GM10266 (cell line): ENCODE measurements at regions not wholly inside any gene's neighbourhood (a gene's known extent, or its start where the extent isn't known, plus 50 kb on each side); places are given as distances from the start of the nearest gene placed in this dataset.
"Not testable (repeated sequence)": the region's sequence is repeated elsewhere in the genome, so short reads cannot be mapped to it uniquely, and the experiment has no call there.

Experiments used
- DNase-seq: peaks from one replicate; pipeline ENCODE4 v3.0.0; 2012; ENCODE audit errors: extremely low spot score
- TF ChIP-seq, protein P1 (sequence below): IDR thresholded peaks from 2 replicates; pipeline ENCODE4 v1.5.1; 2012; ENCODE audit warnings: mild to moderate bottlenecking, low read depth; ENCODE audit not compliant: control insufficient read depth, insufficient read depth; ENCODE audit errors: missing control alignments

DNA sequence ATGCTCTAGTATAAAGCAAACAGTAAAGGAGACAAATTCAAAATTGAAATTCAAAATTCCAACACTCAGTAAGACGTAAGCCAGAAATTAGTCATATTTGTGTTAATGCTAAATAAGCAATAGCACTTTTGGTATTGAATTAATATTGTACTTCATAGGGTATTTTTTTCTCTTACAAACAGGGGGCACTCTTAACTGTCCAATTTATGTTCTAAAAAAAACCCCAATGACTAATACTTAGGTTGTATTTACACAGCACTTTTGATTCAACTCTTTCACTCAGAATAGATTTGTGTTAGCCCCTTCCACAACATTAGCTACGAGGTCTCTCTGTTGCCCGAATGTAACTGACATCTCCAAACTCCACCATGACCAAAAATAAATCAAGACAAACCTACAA is 284.9 kb upstream of the COBL start:
- no peak for DNase-seq

DNA sequence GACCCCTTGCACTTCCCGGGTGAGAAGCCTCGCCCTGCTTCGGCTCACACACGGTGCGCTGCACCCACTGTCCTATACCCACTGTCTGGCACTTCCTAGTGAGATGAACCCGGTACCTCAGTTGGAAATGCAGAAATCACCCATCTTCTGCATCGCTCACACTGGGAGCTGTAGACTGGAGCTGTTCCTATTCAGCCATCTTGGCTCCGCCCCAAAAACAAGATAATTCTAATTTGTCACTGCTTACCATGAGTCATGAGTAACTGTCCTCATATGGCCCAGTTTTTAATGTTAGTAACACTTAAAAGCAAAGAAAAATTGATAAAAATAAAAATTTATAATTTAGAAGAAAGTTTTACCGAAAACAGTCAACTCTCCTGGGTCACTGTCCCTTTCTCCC is 283.3 kb upstream of the COBL start:
- not testable (repeated sequence) for DNase-seq

More for the DNA sequence above, 284.9 kb upstream of the COBL start:
- TF ChIP-seq, protein P1, sequence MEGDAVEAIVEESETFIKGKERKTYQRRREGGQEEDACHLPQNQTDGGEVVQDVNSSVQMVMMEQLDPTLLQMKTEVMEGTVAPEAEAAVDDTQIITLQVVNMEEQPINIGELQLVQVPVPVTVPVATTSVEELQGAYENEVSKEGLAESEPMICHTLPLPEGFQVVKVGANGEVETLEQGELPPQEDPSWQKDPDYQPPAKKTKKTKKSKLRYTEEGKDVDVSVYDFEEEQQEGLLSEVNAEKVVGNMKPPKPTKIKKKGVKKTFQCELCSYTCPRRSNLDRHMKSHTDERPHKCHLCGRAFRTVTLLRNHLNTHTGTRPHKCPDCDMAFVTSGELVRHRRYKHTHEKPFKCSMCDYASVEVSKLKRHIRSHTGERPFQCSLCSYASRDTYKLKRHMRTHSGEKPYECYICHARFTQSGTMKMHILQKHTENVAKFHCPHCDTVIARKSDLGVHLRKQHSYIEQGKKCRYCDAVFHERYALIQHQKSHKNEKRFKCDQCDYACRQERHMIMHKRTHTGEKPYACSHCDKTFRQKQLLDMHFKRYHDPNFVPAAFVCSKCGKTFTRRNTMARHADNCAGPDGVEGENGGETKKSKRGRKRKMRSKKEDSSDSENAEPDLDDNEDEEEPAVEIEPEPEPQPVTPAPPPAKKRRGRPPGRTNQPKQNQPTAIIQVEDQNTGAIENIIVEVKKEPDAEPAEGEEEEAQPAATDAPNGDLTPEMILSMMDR, result no peak

DNA sequence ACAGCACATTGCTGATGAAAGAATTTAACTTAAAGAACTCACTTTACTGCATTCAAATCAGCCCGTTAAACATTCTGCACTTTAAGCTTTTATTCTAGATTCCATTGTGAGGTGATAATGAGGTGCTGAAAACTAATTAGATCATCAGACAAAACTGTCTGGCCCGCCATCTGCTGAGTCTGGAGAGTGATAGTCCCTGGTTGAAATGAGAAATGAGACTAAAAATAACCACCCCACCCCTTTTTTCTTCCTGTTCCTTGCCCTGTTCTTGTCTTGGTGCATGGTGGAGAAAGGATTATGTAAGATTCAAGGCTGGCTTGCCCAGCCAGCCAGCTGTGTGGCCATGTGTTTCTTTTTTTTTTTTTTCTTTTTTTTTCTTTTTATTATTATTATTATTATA is 277.0 kb upstream of the COBL start:
- TF ChIP-seq, protein P1, result no peak
- no peak for DNase-seq

DNA sequence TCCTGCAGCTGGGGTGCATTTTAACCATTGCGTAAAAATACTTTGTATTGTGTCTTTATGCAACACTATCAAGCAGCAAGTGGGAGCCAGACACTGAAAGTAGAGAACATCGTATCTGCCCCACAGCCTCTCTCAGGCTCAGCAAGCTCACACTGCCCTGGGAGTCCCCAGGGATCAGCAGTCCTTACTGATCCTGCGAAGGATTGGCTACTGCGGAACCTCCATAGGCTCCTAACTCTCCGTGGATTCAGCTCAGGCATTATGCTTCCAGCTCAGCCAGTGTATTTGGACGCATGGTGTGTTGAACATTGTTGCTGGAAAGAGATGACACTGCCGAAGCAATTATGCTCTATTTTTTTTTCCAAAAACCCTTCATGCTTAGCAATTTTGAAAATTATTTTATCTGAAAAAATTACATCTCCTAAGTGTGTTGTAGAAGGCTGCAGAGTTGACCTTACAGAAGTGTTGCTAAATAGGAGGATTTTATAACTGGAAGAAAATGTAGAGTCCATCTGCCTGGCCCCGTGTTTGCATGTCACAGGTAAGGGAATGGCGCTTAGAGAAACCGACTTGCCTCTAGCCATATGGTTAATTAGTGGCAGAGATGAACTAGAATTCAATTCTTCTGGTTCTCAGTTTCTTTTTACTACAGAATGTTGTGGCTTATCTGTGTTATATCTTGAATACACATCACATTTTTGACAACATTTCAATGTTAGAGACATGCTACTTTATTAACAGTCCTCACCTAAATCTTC is 276.4 kb upstream of the COBL start:
- TF ChIP-seq, protein P1, result no peak
- DNase-seq, result no peak

DNA sequence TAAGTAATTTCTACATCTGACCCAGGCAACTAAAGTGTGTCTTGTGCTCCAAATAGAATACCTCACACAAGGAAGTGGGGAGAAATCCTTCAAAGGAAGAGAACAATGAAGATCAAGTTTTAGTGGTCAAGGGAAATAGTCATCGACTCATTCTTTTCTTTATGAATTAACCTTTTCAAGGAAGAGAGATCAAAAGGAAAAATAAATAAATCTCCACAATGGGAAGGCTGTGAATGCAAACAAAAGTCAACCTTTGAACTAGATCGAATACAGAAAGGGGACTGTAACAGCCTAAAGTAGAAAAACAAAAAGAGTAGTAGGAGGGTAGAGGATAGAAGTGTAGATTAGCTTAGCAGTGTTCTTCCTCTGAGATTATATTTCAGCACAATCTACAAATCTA is 274.6 kb upstream of the COBL start:
- DNase-seq, result no peak
- TF ChIP-seq, protein P1, result no peak

DNA sequence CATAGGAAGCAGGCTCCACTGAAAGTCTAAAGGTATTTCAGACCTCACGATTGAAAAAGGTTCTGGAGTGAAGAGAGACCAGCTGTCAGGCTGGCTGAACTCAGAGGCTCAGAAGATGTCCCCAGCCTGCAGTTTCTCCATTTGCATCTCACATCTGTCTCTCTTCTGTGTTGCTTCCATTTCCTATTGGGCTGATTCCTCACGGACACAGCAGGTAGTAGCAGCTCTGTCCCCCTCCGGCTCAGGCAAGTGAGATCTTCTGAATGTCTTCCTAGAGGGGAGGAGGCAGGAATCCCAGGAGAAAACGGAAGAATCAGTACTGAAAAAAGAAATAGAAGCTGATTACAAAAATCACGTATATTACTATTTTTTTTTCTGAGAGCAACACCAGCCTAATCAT is 274.1 kb upstream of the COBL start:
- DNase-seq, result no peak
- TF ChIP-seq, protein P1, result no peak

DNA sequence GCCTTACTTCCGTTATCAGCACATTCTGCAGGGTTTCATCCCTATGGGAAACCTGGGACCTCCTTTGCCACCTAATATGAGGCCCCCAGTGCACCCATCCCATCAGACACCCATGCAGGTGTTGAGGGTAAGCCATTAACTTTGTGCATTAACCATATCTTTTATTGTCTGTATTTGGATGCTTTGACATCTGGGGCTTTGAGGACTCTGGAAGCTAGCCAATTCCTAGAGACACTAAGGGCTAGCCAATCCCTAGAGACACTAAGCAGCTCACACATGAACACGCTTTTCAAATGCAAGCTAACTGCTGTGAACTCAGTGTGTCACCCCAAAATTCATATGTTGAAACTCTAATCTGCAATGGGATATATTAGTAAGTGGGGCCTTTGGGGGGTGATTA is 272.5 kb upstream of the COBL start:
- TF ChIP-seq, protein P1, result no peak

DNA sequence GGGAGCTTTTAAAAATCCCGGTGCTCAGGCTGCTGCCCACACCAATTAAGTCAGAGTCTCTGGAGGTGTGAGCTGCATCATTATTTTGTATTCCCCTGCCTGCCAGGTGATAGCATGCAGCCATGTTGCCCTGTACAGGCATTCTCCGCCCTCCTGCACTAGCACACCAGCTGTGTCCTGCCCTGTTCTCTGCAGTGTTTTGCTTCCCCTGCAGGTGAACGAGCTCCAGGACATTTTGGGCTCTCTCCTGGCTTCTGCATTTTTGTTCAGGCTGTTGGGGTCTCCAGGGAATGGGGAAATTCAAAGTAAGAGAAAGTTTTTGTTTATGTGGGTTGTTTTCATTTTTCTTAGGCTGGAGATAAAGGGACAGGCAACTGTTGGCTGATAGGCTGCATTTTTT is 271.0 kb upstream of the COBL start:
- TF ChIP-seq, protein P1, result no peak
- DNase-seq, result no peak

More for the DNA sequence above, 272.5 kb upstream of the COBL start:
- no peak for DNase-seq
